Liver (tissue), 3 donors: ENCODE measurements at regions not wholly inside any gene's neighbourhood (a gene's known extent, or its start where the extent isn't known, plus 50 kb on each side); places are given as distances from the start of the nearest gene placed in this dataset.
"Not testable (repeated sequence)": the region's sequence is repeated elsewhere in the genome, so short reads cannot be mapped to it uniquely, and the experiment has no call there.

Experiments
- CTCF ChIP-seq: fragments of 150-350 bp; IDR thresholded peaks from 2 replicates; pipeline ENCODE4 v1.5.1; 2017; ENCODE audit warnings: improper control_type of control experiment, low read depth, low read length; ENCODE audit not compliant: missing input control
- HNF4G ChIP-seq: IDR thresholded peaks from 2 replicates; pipeline ENCODE4 v1.6.1; 2016; ENCODE audit warnings: antibody characterized with exemption
- REST ChIP-seq: IDR thresholded peaks from 2 replicates; pipeline ENCODE4 v1.6.1; 2016; ENCODE audit warnings: antibody characterized with exemption, mild to moderate bottlenecking
- YY1 ChIP-seq: IDR thresholded peaks from 2 replicates; pipeline ENCODE4 v1.6.1; 2016; ENCODE audit warnings: antibody characterized with exemption, mild to moderate bottlenecking
- ZBTB33 ChIP-seq: IDR thresholded peaks from 2 replicates; pipeline ENCODE4 v1.6.1; 2016; ENCODE audit warnings: antibody characterized with exemption
- donor health status: healthy.
- donor health status: healthy.

GRCh38 chr5:50306488-50306887 lies 134.6 kb downstream of the EMB start:
- not testable (repeated sequence) for TF ChIP-seq HNF4G, CTCF, ZBTB33, REST, YY1
